HUES48 (cell line): ENCODE measurements at regions not wholly inside any gene's neighbourhood (a gene's known extent, or its start where the extent isn't known, plus 50 kb on each side); places are given as distances from the start of the nearest gene placed in this dataset.

ENCODE experiments used
- H3K27ac ChIP-seq: one replicate; pipeline ENCODE4 v1.7.0; 2013; ENCODE audit warnings: low read depth, low read length, inconsistent platforms
- H3K27me3 ChIP-seq: 2 replicates; pipeline ENCODE4 v1.6.1; 2013; ENCODE audit warnings: mild to moderate bottlenecking, low read length; ENCODE audit not compliant: control insufficient read depth, insufficient read depth
- H3K36me3 ChIP-seq: 2 replicates; pipeline ENCODE4 v1.6.1; 2013; ENCODE audit warnings: low read length; ENCODE audit not compliant: control insufficient read depth, insufficient read depth
- H3K4me1 ChIP-seq: 2 replicates; pipeline ENCODE4 v1.6.1; 2013; ENCODE audit warnings: mild to moderate bottlenecking, low read length; ENCODE audit not compliant: control insufficient read depth, insufficient read depth
- H3K4me3 ChIP-seq: 2 replicates; pipeline ENCODE4 v1.5.1; 2013; ENCODE audit warnings: mild to moderate bottlenecking, low read depth, low read length
- H3K9ac ChIP-seq: 2 replicates; pipeline ENCODE4 v1.6.1; 2013; ENCODE audit warnings: mild to moderate bottlenecking, low read depth, low read length, moderate library complexity
- H3K9me3 ChIP-seq: 2 replicates; pipeline ENCODE4 v1.6.1; 2013; ENCODE audit warnings: low read length; ENCODE audit not compliant: control insufficient read depth, insufficient read depth

GRCh38 chr20:48550814-48551213, 277.0 kb downstream of the PREX1 start:
- no peak overlapping the region for H3K27ac ChIP-seq
- H3K36me3 ChIP-seq: no peaks in the 10 kb centered on the region
- no peaks in the 10 kb centered on the region for H3K4me1 ChIP-seq
- H3K9me3 ChIP-seq: no peaks in the 10 kb centered on the region
- no peaks in the 10 kb centered on the region for H3K27me3 ChIP-seq
- H3K9ac ChIP-seq: no peak overlapping the region
- H3K4me3 ChIP-seq: no peak overlapping the region

GRCh38 chr20:48547664-48548063, 280.1 kb downstream of the PREX1 start:
- Histone ChIP-seq H3K4me1 (no peaks in the 10 kb centered on the region), H3K9ac (no peak overlapping the region), H3K27ac (no peak overlapping the region), H3K9me3 (peaks cover 4% of the 10 kb centered on the region; the same call in 1 of the 2 replicates), H3K4me3 (no peak overlapping the region), H3K27me3 (no peaks in the 10 kb centered on the region), H3K36me3 (no peaks in the 10 kb centered on the region)

DNA sequence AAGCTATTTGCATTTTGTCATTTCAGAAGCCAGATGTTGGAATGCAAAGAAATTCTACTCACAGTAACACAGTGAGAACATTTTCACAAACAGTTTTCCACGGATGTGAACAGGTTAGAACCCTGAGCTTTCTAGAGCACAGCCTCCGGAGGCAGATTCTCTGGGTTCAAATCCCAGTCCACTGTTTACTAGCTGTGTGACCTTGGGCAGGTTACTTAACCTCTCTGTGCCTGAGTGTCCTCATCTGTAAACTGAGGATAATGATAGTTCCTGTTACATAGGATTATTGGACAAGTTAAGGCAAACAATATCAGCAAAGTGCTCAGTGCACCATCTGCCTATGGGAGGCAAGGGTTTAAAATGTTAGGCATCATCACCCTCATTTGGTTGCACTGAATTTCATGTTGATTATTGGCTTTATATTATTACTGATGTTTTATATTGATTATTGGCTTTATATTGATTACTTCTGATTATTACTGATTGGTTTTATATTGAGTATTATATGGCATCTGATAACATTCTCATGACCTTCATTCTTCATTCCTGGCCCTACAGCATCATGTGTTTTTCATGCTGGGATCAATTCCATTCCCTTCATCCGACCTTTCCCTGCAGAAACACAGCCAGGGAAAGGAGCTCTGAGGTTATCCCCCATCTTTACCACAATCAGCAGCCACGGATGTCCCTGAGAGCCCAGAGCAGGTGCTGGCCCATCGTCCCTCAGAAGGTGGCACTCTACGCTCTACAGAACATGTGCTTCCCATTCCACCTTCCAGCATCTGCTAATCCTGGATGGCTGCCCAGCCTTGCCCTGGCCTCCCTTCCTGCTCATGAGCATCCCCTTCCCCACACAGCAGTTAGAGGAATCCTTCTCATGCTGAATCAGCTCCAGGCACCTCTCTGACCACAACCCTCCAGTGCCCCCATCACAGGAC, 283.1 kb downstream of the PREX1 start:
- Histone ChIP-seq H3K9me3 (peaks cover 4% of the 10 kb centered on the region; the same call in 1 of the 2 replicates), H3K9ac (no peak overlapping the region), H3K4me1 (no peaks in the 10 kb centered on the region), H3K4me3 (no peak overlapping the region), H3K27me3 (no peaks in the 10 kb centered on the region), H3K36me3 (no peaks in the 10 kb centered on the region), H3K27ac (no peak overlapping the region)

DNA sequence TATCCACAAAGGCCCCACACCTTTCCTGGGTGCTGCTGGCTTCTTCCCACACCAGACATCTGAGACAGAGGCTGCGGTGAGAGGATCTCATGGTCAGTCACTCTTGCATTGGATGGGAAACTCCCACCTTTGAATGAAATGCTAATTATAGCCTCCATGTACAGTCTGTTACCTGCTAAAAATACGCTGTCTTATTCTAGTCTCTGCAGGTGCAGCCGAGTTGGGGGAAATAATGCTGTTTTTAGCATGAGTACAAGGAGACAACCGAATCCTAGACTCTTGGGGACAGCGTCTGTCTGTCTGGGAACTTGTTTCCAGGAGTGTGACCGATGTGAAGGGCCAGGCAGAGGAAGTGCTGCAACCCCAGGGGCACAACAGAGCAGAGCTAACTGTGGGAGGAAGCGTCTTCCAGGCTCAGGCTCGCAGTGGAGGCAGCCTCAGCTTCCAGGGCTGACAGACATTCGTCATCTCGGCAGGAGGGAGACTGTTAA, 286.2 kb downstream of the PREX1 start:
- H3K27ac ChIP-seq: no peak overlapping the region
- no peaks in the 10 kb centered on the region for H3K27me3 ChIP-seq
- H3K9ac ChIP-seq: no peak overlapping the region
- H3K36me3 ChIP-seq: no peaks in the 10 kb centered on the region
- peaks cover 4% of the 10 kb centered on the region; the same call in 1 of the 2 replicates for H3K9me3 ChIP-seq
- peaks cover 15% of the 10 kb centered on the region for H3K4me1 ChIP-seq
- no peak overlapping the region for H3K4me3 ChIP-seq

GRCh38 chr20:48538856-48539255, 288.9 kb downstream of the PREX1 start:
- H3K27me3 ChIP-seq: no peaks in the 10 kb centered on the region
- no peaks in the 10 kb centered on the region for H3K36me3 ChIP-seq
- 0 out of 2 replicates have a peak overlapping the region, but pooled peaks have one; percentile 16 for H3K9ac ChIP-seq
- peaks cover 15% of the 10 kb centered on the region for H3K4me1 ChIP-seq
- H3K4me3 ChIP-seq: peak overlapping the region; percentile 15; the same call in 1 of the 2 replicates
- peaks cover 4% of the 10 kb centered on the region; the same call in 1 of the 2 replicates for H3K9me3 ChIP-seq
- peak overlapping the region; percentile 89 for H3K27ac ChIP-seq

- Histone ChIP-seq H3K4me1 (peaks cover 15% of the 10 kb centered on the region), H3K9ac (0 out of 2 replicates have a peak overlapping the region, but pooled peaks have one; percentile 16), H3K27ac (peak overlapping the region; percentile 89), H3K4me3 (peak overlapping the region; percentile 15; the same call in 1 of the 2 replicates), H3K9me3 (peaks cover 4% of the 10 kb centered on the region; the same call in 1 of the 2 replicates), H3K36me3 (no peaks in the 10 kb centered on the region), H3K27me3 (no peaks in the 10 kb centered on the region)
These were observed 289.6 kb downstream of the PREX1 start for GRCh38 chr20:48538058-48538825.

DNA sequence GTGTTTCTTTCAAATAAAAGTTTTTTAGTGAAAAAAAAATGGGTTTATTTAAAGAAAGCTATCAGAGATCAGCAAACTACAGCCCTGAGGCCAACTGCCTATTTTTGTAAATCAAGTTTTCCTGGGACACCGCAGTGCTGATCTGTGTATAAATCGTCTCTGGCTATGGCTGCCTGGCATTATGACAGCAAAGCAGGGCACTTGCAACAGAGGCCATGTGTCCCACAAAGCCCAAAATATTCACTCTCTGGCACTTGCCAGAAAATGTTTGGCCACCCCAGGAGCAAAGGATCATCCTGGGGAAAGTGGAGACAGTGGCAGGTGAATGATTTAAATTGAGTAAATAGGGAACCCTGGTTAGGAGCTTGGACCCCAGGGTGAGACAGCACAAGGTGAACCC, 291.6 kb downstream of the PREX1 start:
- Histone ChIP-seq H3K4me1 (peaks cover 15% of the 10 kb centered on the region), H3K27ac (no peak overlapping the region), H3K27me3 (no peaks in the 10 kb centered on the region), H3K36me3 (no peaks in the 10 kb centered on the region), H3K9me3 (no peaks in the 10 kb centered on the region), H3K4me3 (no peak overlapping the region), H3K9ac (no peak overlapping the region)

DNA sequence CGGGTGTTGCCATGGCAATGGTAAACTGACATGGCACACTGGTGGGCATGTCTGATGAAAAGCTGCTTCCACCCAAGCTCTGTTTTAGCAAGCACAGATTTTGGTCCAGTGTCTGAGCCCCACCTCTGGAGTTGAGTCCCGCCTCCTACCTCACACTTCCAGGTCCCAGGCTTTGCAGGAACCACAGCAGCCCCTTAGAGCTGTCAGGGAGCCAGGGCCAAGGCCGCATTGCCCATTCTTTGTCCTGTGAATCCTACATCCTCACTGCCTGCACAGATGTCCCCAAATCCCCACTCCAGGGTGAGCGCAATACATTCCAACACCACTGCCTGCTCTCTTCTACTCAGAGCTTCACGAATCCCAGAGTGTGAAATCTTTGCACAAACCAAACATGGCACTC, 292.2 kb downstream of the PREX1 start:
- Histone ChIP-seq H3K27me3 (no peaks in the 10 kb centered on the region), H3K27ac (no peak overlapping the region), H3K36me3 (no peaks in the 10 kb centered on the region), H3K9me3 (no peaks in the 10 kb centered on the region), H3K9ac (no peak overlapping the region), H3K4me3 (no peak overlapping the region), H3K4me1 (peaks cover 15% of the 10 kb centered on the region)

GRCh38 chr20:48532028-48532427, 295.8 kb downstream of the PREX1 start:
- Histone ChIP-seq H3K27me3 (no peaks in the 10 kb centered on the region), H3K9ac (no peak overlapping the region), H3K4me3 (no peak overlapping the region), H3K36me3 (no peaks in the 10 kb centered on the region), H3K27ac (no peak overlapping the region), H3K9me3 (no peaks in the 10 kb centered on the region), H3K4me1 (no peaks in the 10 kb centered on the region)

- H3K27me3 ChIP-seq: no peaks in the 10 kb centered on the region
These were observed 296.3 kb downstream of the PREX1 start for GRCh38 chr20:48531505-48531904.

More at GRCh38 chr20:48531505-48531904, 296.3 kb downstream of the PREX1 start:
- Histone ChIP-seq H3K9ac (no peak overlapping the region), H3K4me1 (no peaks in the 10 kb centered on the region), H3K4me3 (no peak overlapping the region), H3K36me3 (no peaks in the 10 kb centered on the region), H3K27ac (no peak overlapping the region), H3K9me3 (no peaks in the 10 kb centered on the region)
